ENCODE measurements at regions not wholly inside any gene's neighbourhood (a gene's known extent, or its start where the extent isn't known, plus 50 kb on each side); places are given as distances from the start of the nearest gene placed in this dataset.

DNA sequence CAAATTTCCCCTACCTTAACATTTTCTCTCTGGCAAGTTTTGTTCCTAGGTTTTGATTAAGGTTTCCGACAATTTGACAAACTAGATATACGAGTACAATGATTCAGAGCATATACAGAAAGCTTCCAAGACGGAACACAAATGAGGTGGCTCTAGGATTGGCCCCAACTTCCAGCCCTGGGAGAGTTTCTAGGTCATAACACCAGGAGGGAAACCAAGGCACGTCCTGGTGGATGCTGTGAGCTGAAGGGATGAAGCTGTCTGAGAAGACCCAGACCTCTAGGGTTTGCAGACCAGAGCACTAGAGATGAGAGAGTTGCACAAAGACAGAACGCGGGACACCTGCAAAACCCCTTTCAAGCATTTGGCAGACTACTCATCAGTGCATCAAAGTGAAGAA, 51.5 kb upstream of the CAND1 start:
- TF ChIP-seq, protein P1, sequence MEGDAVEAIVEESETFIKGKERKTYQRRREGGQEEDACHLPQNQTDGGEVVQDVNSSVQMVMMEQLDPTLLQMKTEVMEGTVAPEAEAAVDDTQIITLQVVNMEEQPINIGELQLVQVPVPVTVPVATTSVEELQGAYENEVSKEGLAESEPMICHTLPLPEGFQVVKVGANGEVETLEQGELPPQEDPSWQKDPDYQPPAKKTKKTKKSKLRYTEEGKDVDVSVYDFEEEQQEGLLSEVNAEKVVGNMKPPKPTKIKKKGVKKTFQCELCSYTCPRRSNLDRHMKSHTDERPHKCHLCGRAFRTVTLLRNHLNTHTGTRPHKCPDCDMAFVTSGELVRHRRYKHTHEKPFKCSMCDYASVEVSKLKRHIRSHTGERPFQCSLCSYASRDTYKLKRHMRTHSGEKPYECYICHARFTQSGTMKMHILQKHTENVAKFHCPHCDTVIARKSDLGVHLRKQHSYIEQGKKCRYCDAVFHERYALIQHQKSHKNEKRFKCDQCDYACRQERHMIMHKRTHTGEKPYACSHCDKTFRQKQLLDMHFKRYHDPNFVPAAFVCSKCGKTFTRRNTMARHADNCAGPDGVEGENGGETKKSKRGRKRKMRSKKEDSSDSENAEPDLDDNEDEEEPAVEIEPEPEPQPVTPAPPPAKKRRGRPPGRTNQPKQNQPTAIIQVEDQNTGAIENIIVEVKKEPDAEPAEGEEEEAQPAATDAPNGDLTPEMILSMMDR (IDR thresholded peaks at IDR 0.05), result no peak
- TF ChIP-seq, protein P2, sequence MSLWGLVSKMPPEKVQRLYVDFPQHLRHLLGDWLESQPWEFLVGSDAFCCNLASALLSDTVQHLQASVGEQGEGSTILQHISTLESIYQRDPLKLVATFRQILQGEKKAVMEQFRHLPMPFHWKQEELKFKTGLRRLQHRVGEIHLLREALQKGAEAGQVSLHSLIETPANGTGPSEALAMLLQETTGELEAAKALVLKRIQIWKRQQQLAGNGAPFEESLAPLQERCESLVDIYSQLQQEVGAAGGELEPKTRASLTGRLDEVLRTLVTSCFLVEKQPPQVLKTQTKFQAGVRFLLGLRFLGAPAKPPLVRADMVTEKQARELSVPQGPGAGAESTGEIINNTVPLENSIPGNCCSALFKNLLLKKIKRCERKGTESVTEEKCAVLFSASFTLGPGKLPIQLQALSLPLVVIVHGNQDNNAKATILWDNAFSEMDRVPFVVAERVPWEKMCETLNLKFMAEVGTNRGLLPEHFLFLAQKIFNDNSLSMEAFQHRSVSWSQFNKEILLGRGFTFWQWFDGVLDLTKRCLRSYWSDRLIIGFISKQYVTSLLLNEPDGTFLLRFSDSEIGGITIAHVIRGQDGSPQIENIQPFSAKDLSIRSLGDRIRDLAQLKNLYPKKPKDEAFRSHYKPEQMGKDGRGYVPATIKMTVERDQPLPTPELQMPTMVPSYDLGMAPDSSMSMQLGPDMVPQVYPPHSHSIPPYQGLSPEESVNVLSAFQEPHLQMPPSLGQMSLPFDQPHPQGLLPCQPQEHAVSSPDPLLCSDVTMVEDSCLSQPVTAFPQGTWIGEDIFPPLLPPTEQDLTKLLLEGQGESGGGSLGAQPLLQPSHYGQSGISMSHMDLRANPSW (CRISPR knock-in tag; conservative IDR thresholded peaks at IDR 0.05; ENCODE audit: low read depth), result no peak
- no peak for TF ChIP-seq CBFB (CRISPR knock-in tag; IDR thresholded peaks at IDR 0.05; ENCODE audit: low read depth)
- no peak for TF ChIP-seq ZNF138 (CRISPR knock-in tag; conservative IDR thresholded peaks at IDR 0.05)
- TF ChIP-seq ESRRA (CRISPR knock-in tag; IDR thresholded peaks at IDR 0.05; ENCODE audit: borderline replicate concordance), result no peak
- no peak for TF ChIP-seq SP1 (CRISPR knock-in tag; conservative IDR thresholded peaks at IDR 0.05)
- TF ChIP-seq, protein P3, sequence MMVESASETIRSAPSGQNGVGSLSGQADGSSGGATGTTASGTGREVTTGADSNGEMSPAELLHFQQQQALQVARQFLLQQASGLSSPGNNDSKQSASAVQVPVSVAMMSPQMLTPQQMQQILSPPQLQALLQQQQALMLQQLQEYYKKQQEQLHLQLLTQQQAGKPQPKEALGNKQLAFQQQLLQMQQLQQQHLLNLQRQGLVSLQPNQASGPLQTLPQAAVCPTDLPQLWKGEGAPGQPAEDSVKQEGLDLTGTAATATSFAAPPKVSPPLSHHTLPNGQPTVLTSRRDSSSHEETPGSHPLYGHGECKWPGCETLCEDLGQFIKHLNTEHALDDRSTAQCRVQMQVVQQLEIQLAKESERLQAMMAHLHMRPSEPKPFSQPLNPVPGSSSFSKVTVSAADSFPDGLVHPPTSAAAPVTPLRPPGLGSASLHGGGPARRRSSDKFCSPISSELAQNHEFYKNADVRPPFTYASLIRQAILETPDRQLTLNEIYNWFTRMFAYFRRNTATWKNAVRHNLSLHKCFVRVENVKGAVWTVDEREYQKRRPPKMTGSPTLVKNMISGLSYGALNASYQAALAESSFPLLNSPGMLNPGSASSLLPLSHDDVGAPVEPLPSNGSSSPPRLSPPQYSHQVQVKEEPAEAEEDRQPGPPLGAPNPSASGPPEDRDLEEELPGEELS (CRISPR knock-in tag; IDR thresholded peaks at IDR 0.05), result no peak
- no peak for TF ChIP-seq FOXJ3 (CRISPR knock-in tag; IDR thresholded peaks at IDR 0.05; ENCODE audit: borderline replicate concordance)
- no peak for TF ChIP-seq ATF1 (CRISPR knock-in tag; IDR thresholded peaks at IDR 0.05)
- no peak for TF ChIP-seq ZNF416 (CRISPR knock-in tag; IDR thresholded peaks at IDR 0.05)
- no peak for TF ChIP-seq HMGA2 (CRISPR knock-in tag; IDR thresholded peaks at IDR 0.05)
